ENCODE measurements at regions not wholly inside any gene's neighbourhood (a gene's known extent, or its start where the extent isn't known, plus 50 kb on each side); places are given as distances from the start of the nearest gene placed in this dataset.

- in situ Hi-C loops (cut with HindIII; ENCODE audit: low pct_ligation_motif_present, low pct_unique_long_range_greater_than_20kb, low sequenced_read_pairs): no loop called here
Measured at GRCh38 chr5:110012145-110012544, 322.4 kb downstream of the MAN2A1 start.

GRCh38 chr5:110013017-110013416 is 323.3 kb downstream of the MAN2A1 start:
- in situ Hi-C loops (cut with HindIII; ENCODE audit: low pct_ligation_motif_present, low pct_unique_long_range_greater_than_20kb, low sequenced_read_pairs): no loop called here

More at GRCh38 chr5:110012145-110012544, 322.4 kb downstream of the MAN2A1 start:
- no peak for DNase-seq

DNA sequence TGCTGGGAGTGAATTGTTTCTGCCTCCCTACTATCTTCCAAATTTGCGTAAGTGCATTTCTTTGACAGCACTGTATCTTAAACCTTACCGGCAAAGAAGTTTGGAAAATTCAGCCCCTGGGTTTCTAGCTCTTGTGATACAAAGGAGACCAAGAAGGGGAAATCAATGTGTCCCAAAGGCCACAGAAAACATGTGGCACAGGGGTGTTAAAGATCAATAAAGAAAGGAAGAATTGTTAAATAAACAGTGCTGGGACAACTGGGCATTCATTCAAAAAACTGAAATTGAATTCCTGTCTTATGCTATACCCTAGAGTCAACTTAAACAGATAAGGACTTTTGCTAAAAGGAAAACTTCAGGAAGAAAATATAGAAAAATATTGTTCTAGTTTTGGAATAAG is 328.1 kb downstream of the MAN2A1 start:
- in situ Hi-C loops (cut with HindIII; ENCODE audit: low pct_ligation_motif_present, low pct_unique_long_range_greater_than_20kb, low sequenced_read_pairs): no loop called here
- DNase-seq: no peak

More at GRCh38 chr5:110013017-110013416, 323.3 kb downstream of the MAN2A1 start:
- no peak for DNase-seq

DNA sequence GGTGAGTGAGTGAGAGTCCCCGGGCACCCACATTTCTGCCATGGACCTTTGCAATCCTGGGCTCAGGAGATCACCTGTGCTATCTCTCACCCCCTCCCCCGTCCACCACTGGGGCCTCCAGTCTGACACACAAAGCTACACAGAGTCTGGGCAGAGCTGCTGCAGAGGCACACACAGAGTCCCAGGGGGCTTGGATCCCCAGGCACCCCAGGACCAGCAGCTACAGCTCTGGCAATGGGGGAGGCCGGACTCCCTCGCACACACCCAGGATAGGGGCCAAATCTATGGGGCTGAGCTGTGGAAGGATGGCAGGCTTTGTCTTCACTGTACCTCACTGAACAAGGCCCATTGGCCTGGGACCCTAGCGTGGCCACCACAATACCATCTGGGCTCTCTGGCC is 328.8 kb downstream of the MAN2A1 start:
- in situ Hi-C loops (cut with HindIII; ENCODE audit: low pct_ligation_motif_present, low pct_unique_long_range_greater_than_20kb, low sequenced_read_pairs): no loop called here
- no peak for DNase-seq

DNA sequence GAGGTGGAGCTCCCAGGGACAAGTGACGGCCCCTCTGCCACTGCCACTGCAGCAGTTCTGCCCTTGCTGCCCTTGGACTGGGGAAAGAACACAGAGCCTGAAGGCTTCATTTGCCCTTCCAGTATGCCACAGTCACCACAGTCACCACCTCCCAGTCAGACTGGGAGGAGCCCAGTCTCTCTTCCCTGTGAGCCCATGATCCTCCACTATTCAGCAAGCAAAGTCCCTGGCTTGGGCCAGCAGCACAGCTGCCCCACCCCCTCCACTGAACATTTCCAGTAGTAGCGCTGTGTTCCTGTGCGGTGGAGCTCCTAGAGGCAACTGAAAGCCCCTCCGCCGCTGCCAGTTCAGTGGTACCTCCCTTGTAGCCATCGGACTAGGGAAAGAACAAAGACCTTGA is 329.4 kb downstream of the MAN2A1 start:
- in situ Hi-C loops (cut with HindIII; ENCODE audit: low pct_ligation_motif_present, low pct_unique_long_range_greater_than_20kb, low sequenced_read_pairs): no loop called here
- DNase-seq: no peak

GRCh38 chr5:110019780-110020179 is 330.1 kb downstream of the MAN2A1 start:
- in situ Hi-C loops (cut with HindIII; ENCODE audit: low pct_ligation_motif_present, low pct_unique_long_range_greater_than_20kb, low sequenced_read_pairs): no loop called here
- DNase-seq: no peak

- in situ Hi-C loops (cut with HindIII; ENCODE audit: low pct_ligation_motif_present, low pct_unique_long_range_greater_than_20kb, low sequenced_read_pairs): no loop called here
- DNase-seq: no peak
Measured at GRCh38 chr5:110021251-110021650, 331.5 kb downstream of the MAN2A1 start.

DNA sequence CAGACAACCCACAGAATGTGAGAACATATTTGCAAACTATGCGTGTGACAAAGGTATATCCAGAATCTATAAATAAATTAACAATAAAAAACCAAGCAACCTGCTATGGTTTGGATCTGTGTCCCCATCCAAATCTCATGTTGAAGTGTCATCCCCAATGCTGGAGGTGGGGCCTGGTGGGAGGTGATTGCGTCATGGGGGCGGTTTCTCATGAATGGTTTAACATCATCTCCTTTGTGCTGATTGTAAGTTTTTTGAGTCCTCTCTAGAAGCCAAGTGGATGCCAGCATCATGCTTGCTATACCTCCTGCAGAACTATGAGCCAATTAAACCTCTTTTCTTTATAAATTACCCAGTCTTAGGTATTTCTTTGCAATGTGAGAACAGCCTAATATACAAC is 335.4 kb downstream of the MAN2A1 start:
- in situ Hi-C loops (cut with HindIII; ENCODE audit: low pct_ligation_motif_present, low pct_unique_long_range_greater_than_20kb, low sequenced_read_pairs): no loop called here
- DNase-seq: no peak

GRCh38 chr5:110027527-110028322 is 338.0 kb downstream of the MAN2A1 start:
- in situ Hi-C loops (cut with HindIII; ENCODE audit: low pct_ligation_motif_present, low pct_unique_long_range_greater_than_20kb, low sequenced_read_pairs): no loop called here
- DNase-seq: no peak

GRCh38 chr5:110031402-110032140 is 341.8 kb downstream of the MAN2A1 start:
- no peak for DNase-seq
- in situ Hi-C loops (cut with HindIII; ENCODE audit: low pct_ligation_motif_present, low pct_unique_long_range_greater_than_20kb, low sequenced_read_pairs): no loop called here

DNA sequence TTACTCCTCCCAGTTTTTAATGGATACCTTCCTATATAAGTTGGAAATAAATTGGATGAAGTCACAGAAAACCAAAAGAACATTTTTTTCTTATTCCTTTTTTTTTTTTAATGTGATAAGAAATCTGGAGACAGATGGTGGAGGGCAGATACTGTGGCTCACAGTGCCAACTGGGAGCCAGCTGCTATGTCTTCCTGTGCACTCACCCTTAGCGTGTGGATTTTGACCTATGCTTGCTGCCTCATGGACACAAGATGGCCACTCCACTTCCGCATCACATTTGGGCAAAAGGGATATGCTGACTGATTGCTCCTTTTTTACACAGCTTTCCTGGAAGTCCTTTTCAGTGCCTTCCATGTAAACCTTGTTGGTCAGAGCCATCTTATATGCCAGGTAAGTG is 342.6 kb downstream of the MAN2A1 start:
- in situ Hi-C loops (cut with HindIII; ENCODE audit: low pct_ligation_motif_present, low pct_unique_long_range_greater_than_20kb, low sequenced_read_pairs): no loop called here

DNA sequence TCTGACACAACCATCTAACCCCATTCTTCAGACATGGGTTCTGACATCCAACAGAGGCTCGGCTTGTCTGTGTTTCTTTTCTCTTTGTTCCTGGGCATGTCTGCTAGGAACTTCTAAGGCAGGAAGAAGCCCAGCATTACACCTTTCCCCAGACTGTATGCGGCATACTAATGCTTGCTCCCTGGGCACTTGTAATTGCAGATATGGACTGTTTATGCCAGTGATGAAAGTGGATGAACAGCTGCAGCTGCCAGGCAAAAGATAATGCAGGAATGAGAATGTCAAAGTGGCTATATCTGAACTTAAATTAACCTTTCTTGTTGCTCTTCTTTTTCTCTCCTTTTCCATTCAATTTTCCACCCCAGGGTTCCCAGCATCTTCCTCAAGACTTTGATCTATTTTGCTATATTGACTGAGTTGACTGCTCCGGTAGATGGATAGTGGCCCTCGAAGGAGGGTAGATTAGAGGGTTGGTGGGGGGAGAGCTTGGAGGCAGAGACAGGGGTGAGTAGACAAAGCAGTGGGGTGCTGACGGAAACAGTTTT is 344.4 kb downstream of the MAN2A1 start:
- in situ Hi-C loops (cut with HindIII; ENCODE audit: low pct_ligation_motif_present, low pct_unique_long_range_greater_than_20kb, low sequenced_read_pairs): no loop called here
- no peak for DNase-seq

More for the DNA sequence above, 342.6 kb downstream of the MAN2A1 start:
- no peak for DNase-seq

GRCh38 chr5:110038297-110038997 is 348.7 kb downstream of the MAN2A1 start:
- in situ Hi-C loops (cut with HindIII; ENCODE audit: low pct_ligation_motif_present, low pct_unique_long_range_greater_than_20kb, low sequenced_read_pairs): no loop called here
- no peak for DNase-seq

- in situ Hi-C loops (cut with HindIII; ENCODE audit: low pct_ligation_motif_present, low pct_unique_long_range_greater_than_20kb, low sequenced_read_pairs): no loop called here
- no peak for DNase-seq
Measured at GRCh38 chr5:110040178-110040577, 350.5 kb downstream of the MAN2A1 start.

DNA sequence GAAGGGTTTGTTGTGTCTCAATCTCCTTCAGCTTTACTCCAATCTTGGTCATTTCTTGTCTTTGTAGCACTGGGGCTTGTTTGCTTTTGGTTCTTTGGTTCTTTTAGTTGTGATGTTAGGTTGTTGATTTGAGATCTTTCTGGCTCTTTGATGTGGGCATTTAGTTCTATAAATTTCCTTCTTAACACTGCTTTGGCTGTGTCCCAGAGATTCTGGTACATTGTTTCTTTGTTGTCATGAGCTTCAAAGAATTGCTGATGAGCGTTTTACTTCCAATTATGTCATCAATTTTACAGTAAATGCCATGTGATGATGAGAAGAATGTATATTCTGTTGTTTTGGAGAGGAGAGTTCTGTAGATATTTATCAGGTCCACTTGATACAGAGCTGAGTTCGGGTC is 353.3 kb downstream of the MAN2A1 start:
- no peak for DNase-seq

GRCh38 chr5:110045158-110045557 is 355.4 kb downstream of the MAN2A1 start:
- no peak for DNase-seq

More for the DNA sequence above, 353.3 kb downstream of the MAN2A1 start:
- in situ Hi-C loops (cut with HindIII; ENCODE audit: low pct_ligation_motif_present, low pct_unique_long_range_greater_than_20kb, low sequenced_read_pairs): no loop called here

DNA sequence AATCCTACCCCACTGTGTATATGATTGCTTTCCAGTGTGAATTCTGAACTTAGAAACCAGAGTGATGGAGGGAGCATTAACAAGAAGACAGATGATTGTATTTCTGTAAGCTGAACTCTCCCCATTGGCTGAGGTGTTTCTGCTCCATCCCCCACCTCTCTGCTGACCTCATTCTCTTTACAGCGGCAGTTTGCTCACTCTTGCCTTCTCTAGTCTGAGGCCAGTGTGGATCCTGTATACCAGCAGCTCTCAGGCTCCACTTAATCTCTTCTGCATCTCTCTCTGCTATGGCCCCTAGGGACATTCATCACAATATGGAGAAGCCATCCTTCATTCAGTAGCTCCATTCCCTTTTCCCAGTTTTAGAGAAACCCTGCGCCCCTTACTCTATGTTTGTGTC is 358.8 kb downstream of the MAN2A1 start:
- in situ Hi-C loops (cut with HindIII; ENCODE audit: low pct_ligation_motif_present, low pct_unique_long_range_greater_than_20kb, low sequenced_read_pairs): no loop called here
- DNase-seq: no peak

More at GRCh38 chr5:110045158-110045557, 355.4 kb downstream of the MAN2A1 start:
- in situ Hi-C loops (cut with HindIII; ENCODE audit: low pct_ligation_motif_present, low pct_unique_long_range_greater_than_20kb, low sequenced_read_pairs): no loop called here

- in situ Hi-C loops (cut with HindIII; ENCODE audit: low pct_ligation_motif_present, low pct_unique_long_range_greater_than_20kb, low sequenced_read_pairs): no loop called here
- DNase-seq: no peak
Measured at GRCh38 chr5:110049816-110050215, 360.1 kb downstream of the MAN2A1 start.
